ENCODE measurements at regions not wholly inside any gene's neighbourhood (a gene's known extent, or its start where the extent isn't known, plus 50 kb on each side); places are given as distances from the start of the nearest gene placed in this dataset.

DNA sequence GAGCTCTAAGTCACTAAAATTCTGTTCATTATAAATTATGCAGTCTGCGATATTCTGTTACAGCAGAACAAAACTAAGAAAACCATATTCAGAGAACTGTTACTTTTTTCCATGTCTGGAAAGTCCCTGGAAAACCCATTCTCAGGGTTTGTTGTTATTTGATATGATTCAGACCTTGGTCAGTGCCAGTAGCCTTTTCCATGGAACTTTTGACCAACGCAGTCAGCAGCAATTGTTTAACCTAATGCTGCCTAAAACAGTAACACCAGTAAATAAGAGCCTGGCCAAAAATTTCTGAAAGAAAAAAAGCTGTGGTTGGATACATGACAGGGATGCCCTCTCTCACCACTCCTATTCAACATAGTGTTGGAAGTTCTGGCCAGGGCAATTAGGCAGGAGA is 402.7 kb downstream of the TBC1D4 start:
- DNase-seq (ENCODE audit: low read depth in 1 of 2, low spot score in 2 of 2) (no peak), FAIRE-seq (no peak)
- Histone ChIP-seq H3K9ac (replicated peaks in 1 of 4; ENCODE audit: extremely low read depth in 1 of 4, low read depth in 3 of 4, low read length in 3 of 4) (no peak overlapping the region), H2BK12ac (ENCODE audit: low read depth, low read length) (no peak overlapping the region), H4K20me1 (replicated peaks in 1 of 2; ENCODE audit: control insufficient read depth in 1 of 2, insufficient read depth in 2 of 2, low read length in 2 of 2) (no peaks in the 10 kb centered on the region), H3K4me3 (ENCODE audit: extremely low read depth in 1 of 4, insufficient read depth in 2 of 4, low read depth in 3 of 4, low read length in 4 of 4) (no peak overlapping the region), H3K9me3 (ENCODE audit: insufficient read depth in 2 of 2, low read depth in 1 of 2, low read length in 1 of 2) (no peaks in the 10 kb centered on the region), H2BK120ac (replicated peaks; ENCODE audit: low read depth, low read length) (no peak overlapping the region), H2BK20ac (ENCODE audit: low read length) (no peak overlapping the region), H3K4ac (replicated peaks; ENCODE audit: insufficient read length, low read depth, low read length) (no peak overlapping the region), H3K18ac (ENCODE audit: extremely low read depth, low read length) (no peak overlapping the region), H3K23ac (ENCODE audit: insufficient read length) (no peak overlapping the region), H3K4me1 (replicated peaks in 1 of 4; ENCODE audit: control insufficient read depth in 3 of 4, insufficient read depth in 4 of 4, low read length in 3 of 4) (no peaks in the 10 kb centered on the region), H3K27ac (ENCODE audit: low read depth, low read length) (no peak overlapping the region), H3K27me3 (replicated peaks in 1 of 4; ENCODE audit: control insufficient read depth in 3 of 4, extremely low read depth in 1 of 4, insufficient read depth in 3 of 4, low read length in 3 of 4) (no peaks in the 10 kb centered on the region), H2BK15ac (ENCODE audit: low read length) (no peak overlapping the region), H3K79me2 (ENCODE audit: control insufficient read depth in 1 of 2, insufficient read depth in 2 of 2, low read length in 2 of 2) (no peaks in the 10 kb centered on the region), H3K79me1 (ENCODE audit: low read depth, low read length) (no peaks in the 10 kb centered on the region), H3K56ac (replicated peaks; ENCODE audit: insufficient read length, low read depth, low read length) (no peak overlapping the region), H4K5ac (ENCODE audit: insufficient read length, low read depth, low read length) (no peak overlapping the region), H3K36me3 (ENCODE audit: control insufficient read depth in 2 of 4, insufficient read depth in 4 of 4, low read length in 3 of 4) (no peaks in the 10 kb centered on the region), H2AFZ (ENCODE audit: low read length) (no peak overlapping the region), H4K91ac (replicated peaks; ENCODE audit: insufficient read length, low read length) (no peak overlapping the region), H2AK5ac (ENCODE audit: low read depth, low read length) (no peak overlapping the region), H4K8ac (ENCODE audit: extremely low read depth, insufficient read depth, low read length) (no peak overlapping the region), H3K14ac (ENCODE audit: insufficient read length) (no peak overlapping the region), H3K4me2 (ENCODE audit: insufficient read depth in 1 of 2, low read depth in 2 of 2, low read length in 2 of 2) (no peak overlapping the region), H2BK5ac (ENCODE audit: low read depth, low read length) (no peak overlapping the region), H3K23me2 (ENCODE audit: low read depth, low read length) (no peaks in the 10 kb centered on the region)
- WGBS, 2 experiments (ENCODE audit: extremely low coverage in 1 of 2, insufficient coverage in 1 of 2, insufficient read length in 1 of 2, insufficient replicate concordance in 2 of 2, low coverage in 1 of 2, low lambda C conversion rate in 2 of 2, missing lambda C conversion rate in 1 of 2) = 86% methylated on average over 2 of the region's 2 CpGs; no CpG with 5 or more reads in 1 of the 2 experiments
- ChIA-PET CTCF (ENCODE audit: partially characterized antibody) (no interaction called here), POLR2A (ENCODE audit: partially characterized antibody) (no interaction called here)
- TF ChIP-seq HDAC6 (IDR thresholded peaks at IDR 0.05; ENCODE audit: low read depth, low read length) = no peak
- TF ChIP-seq, protein P1, sequence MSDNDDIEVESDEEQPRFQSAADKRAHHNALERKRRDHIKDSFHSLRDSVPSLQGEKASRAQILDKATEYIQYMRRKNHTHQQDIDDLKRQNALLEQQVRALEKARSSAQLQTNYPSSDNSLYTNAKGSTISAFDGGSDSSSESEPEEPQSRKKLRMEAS (IDR thresholded peaks at IDR 0.05) = no peak
- TF ChIP-seq EP300 (IDR thresholded peaks at IDR 0.05; ENCODE audit: borderline replicate concordance in 1 of 2, low read depth in 2 of 2, low read length in 2 of 2) = no peak
- no peak for TF ChIP-seq KDM1A (IDR thresholded peaks at IDR 0.05; ENCODE audit: borderline replicate concordance, low read length)
- no peak for TF ChIP-seq SIN3A (conservative IDR thresholded peaks at IDR 0.05 in 1 of 2, IDR thresholded peaks at IDR 0.05 in 1 of 2; ENCODE audit: low read depth in 1 of 2, low read length in 2 of 2)
- TF ChIP-seq MAFK (IDR thresholded peaks at IDR 0.05; ENCODE audit: low read depth, low read length) = no peak
- TF ChIP-seq BACH1 (IDR thresholded peaks at IDR 0.05; ENCODE audit: low read length) = no peak
- no peak for TF ChIP-seq GABPA (IDR thresholded peaks at IDR 0.05; ENCODE audit: borderline replicate concordance, insufficient read depth, low read length)
- TF ChIP-seq, protein P2, sequence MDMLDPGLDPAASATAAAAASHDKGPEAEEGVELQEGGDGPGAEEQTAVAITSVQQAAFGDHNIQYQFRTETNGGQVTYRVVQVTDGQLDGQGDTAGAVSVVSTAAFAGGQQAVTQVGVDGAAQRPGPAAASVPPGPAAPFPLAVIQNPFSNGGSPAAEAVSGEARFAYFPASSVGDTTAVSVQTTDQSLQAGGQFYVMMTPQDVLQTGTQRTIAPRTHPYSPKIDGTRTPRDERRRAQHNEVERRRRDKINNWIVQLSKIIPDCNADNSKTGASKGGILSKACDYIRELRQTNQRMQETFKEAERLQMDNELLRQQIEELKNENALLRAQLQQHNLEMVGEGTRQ (IDR thresholded peaks at IDR 0.05; ENCODE audit: low read length) = no peak
- no peak for TF ChIP-seq SP1 (IDR thresholded peaks at IDR 0.05; ENCODE audit: low read depth, low read length)
- TF ChIP-seq, protein P3, sequence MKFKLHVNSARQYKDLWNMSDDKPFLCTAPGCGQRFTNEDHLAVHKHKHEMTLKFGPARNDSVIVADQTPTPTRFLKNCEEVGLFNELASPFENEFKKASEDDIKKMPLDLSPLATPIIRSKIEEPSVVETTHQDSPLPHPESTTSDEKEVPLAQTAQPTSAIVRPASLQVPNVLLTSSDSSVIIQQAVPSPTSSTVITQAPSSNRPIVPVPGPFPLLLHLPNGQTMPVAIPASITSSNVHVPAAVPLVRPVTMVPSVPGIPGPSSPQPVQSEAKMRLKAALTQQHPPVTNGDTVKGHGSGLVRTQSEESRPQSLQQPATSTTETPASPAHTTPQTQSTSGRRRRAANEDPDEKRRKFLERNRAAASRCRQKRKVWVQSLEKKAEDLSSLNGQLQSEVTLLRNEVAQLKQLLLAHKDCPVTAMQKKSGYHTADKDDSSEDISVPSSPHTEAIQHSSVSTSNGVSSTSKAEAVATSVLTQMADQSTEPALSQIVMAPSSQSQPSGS (IDR thresholded peaks at IDR 0.05; ENCODE audit: low read length) = no peak
- no peak for TF ChIP-seq YY1 (IDR thresholded peaks at IDR 0.05; ENCODE audit: low read depth, low read length)
